Muscle layer of duodenum (tissue), 2 donors: ENCODE measurements at regions not wholly inside any gene's neighbourhood (a gene's known extent, or its start where the extent isn't known, plus 50 kb on each side); places are given as distances from the start of the nearest gene placed in this dataset.

ENCODE experiments used
- H3K27ac ChIP-seq: one replicate; pipeline ENCODE4 v1.7.0; 2013; ENCODE audit warnings: mild to moderate bottlenecking, low read length
- H3K27me3 ChIP-seq: one replicate; pipeline ENCODE4 v1.7.0; 2013; ENCODE audit warnings: low read depth, mild to moderate bottlenecking, control low read depth, low read length
- H3K36me3 ChIP-seq, 2 donors: one replicate each; pipeline ENCODE4 v1.7.0; 2013; ENCODE audit warnings: low read length in 2 of 2, control low read depth in 1 of 2, mild to moderate bottlenecking in 1 of 2; ENCODE audit not compliant: insufficient read depth in 2 of 2, control insufficient read depth in 1 of 2
- H3K4me1 ChIP-seq, 2 donors: one replicate each; pipeline ENCODE4 v1.7.0; 2013; ENCODE audit warnings: low read length in 2 of 2, mild to moderate bottlenecking in 2 of 2, control low read depth in 1 of 2, moderate library complexity in 1 of 2; ENCODE audit not compliant: insufficient read depth in 2 of 2, control insufficient read depth in 1 of 2
- H3K4me3 ChIP-seq, 2 donors: one replicate each; pipeline ENCODE4 v1.7.0; 2013; ENCODE audit warnings: low read length in 2 of 2, low read depth in 1 of 2, mild to moderate bottlenecking in 1 of 2
- H3K9me3 ChIP-seq, 2 donors: one replicate each; pipeline ENCODE4 v1.7.0; 2013; ENCODE audit warnings: low read length in 2 of 2, control low read depth in 1 of 2, mild to moderate bottlenecking in 1 of 2; ENCODE audit not compliant: control insufficient read depth in 1 of 2
- donor health status: healthy.

DNA sequence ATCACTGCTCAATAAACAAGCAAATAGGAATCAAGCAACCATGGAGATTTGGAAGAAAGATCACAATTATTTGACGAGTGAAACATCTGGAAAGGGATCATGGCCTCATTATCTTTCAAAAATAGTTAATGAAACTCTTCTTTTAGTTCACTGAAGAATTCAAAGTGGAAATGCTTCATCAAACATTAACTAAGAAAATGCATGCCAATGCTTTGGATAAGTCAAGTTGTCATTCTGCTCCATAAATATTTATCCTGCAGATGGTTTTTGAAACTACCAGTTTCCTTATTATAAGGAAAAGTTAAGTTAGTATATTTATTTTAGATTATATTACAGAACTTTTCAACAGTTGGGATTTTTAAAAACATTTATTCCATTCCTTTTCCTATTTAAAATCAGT lies 206.5 kb upstream of the ADGRL2 start:
- Histone ChIP-seq H3K27ac (no peak overlapping the region), H3K27me3 (no peaks in the 10 kb centered on the region), H3K9me3 (no peaks in the 10 kb centered on the region), H3K4me3 (no peak overlapping the region), H3K4me1 (no peaks in the 10 kb centered on the region), H3K36me3 (no peaks in the 10 kb centered on the region)

DNA sequence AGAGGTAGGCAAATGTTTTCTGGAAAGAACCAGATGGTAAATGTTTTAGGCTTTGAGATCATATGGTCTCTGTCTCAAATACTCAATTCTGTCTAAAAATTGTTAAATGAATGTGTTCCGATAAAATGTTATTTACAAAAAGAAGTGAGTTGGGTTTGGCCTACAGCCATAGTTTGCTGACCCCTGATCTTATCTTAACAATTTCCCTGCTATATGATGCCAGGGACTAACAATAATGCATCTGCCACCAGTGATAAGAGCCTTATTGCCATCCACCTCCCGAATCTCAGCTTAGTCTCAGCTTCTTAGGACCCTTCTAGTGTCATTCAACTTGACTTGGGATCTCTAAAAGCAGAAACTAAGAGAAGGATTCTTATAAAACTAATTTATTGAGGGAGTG lies 208.5 kb upstream of the ADGRL2 start:
- no peaks in the 10 kb centered on the region for H3K4me1 ChIP-seq
- no peaks in the 10 kb centered on the region for H3K36me3 ChIP-seq
- H3K9me3 ChIP-seq = no peaks in the 10 kb centered on the region
- H3K27ac ChIP-seq = no peak overlapping the region
- H3K27me3 ChIP-seq = no peaks in the 10 kb centered on the region
- no peak overlapping the region for H3K4me3 ChIP-seq

GRCh38 chr1:81590171-81590570 lies 210.6 kb upstream of the ADGRL2 start:
- Histone ChIP-seq H3K4me3 (no peak overlapping the region), H3K27ac (no peak overlapping the region), H3K9me3 (no peaks in the 10 kb centered on the region), H3K4me1 (no peaks in the 10 kb centered on the region), H3K27me3 (no peaks in the 10 kb centered on the region), H3K36me3 (no peaks in the 10 kb centered on the region)

GRCh38 chr1:81588149-81588548 lies 212.6 kb upstream of the ADGRL2 start:
- H3K4me3 ChIP-seq = no peak overlapping the region
- H3K36me3 ChIP-seq = no peaks in the 10 kb centered on the region
- no peaks in the 10 kb centered on the region for H3K27me3 ChIP-seq
- no peaks in the 10 kb centered on the region for H3K4me1 ChIP-seq
- no peaks in the 10 kb centered on the region for H3K9me3 ChIP-seq
- H3K27ac ChIP-seq = no peak overlapping the region

GRCh38 chr1:81587426-81587825 lies 213.3 kb upstream of the ADGRL2 start:
- Histone ChIP-seq H3K27me3 (no peaks in the 10 kb centered on the region), H3K27ac (no peak overlapping the region), H3K4me3 (no peak overlapping the region), H3K36me3 (no peaks in the 10 kb centered on the region), H3K9me3 (no peaks in the 10 kb centered on the region), H3K4me1 (no peaks in the 10 kb centered on the region)

DNA sequence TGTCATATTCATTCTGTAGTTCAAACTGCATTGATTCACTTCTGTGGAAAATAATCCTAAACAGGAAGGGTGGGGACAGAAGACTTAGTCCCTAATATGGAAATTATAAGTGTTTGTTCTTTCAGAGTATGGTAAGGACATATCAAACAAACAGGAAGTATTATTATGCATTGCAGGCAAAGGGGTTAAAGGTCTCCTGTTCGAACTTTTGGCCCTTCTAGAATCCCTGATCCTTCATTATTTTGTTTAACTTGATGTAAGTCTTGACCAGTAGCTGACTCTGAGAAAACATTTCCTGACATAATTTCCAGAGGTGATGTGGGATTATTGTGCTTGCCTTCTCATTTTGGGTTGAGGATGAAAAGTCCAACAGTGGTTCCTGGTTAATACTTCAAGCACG lies 215.4 kb upstream of the ADGRL2 start:
- Histone ChIP-seq H3K4me3 (no peak overlapping the region), H3K36me3 (no peaks in the 10 kb centered on the region), H3K4me1 (no peaks in the 10 kb centered on the region), H3K27ac (no peak overlapping the region), H3K27me3 (no peaks in the 10 kb centered on the region), H3K9me3 (no peaks in the 10 kb centered on the region)

- Histone ChIP-seq H3K9me3 (no peaks in the 10 kb centered on the region), H3K27me3 (no peaks in the 10 kb centered on the region), H3K4me1 (no peaks in the 10 kb centered on the region), H3K36me3 (no peaks in the 10 kb centered on the region), H3K4me3 (no peak overlapping the region), H3K27ac (no peak overlapping the region)
These were observed 216.3 kb upstream of the ADGRL2 start for GRCh38 chr1:81584398-81584797.

GRCh38 chr1:81583878-81584277 lies 216.9 kb upstream of the ADGRL2 start:
- Histone ChIP-seq H3K27ac (no peak overlapping the region), H3K36me3 (no peaks in the 10 kb centered on the region), H3K9me3 (no peaks in the 10 kb centered on the region), H3K4me3 (no peak overlapping the region), H3K4me1 (no peaks in the 10 kb centered on the region), H3K27me3 (no peaks in the 10 kb centered on the region)

DNA sequence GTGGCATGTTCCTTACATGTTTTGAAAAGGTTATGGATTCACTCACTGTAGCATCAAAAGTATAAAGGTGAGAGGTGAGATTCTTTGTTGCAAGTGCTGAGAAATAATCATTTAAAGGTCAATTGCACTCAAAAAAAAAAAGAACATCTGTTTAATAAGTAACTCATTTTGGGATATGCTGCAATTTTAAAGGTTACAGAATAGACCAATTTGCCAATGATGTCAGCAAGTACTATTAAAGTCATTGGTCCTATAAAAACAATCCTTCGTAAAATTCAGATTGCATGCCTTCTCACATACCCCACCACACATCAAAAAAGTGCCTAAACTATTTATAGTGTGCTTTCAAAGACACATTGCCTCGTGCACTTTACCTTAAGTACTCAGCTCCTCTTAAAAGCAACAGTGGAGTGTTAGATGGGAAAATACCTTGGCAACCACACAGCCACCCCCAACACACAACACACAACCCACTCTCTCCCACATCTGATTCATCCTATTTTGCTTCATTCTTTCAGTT lies 218.2 kb upstream of the ADGRL2 start:
- no peak overlapping the region for H3K27ac ChIP-seq
- H3K4me1 ChIP-seq = no peaks in the 10 kb centered on the region
- H3K9me3 ChIP-seq = no peaks in the 10 kb centered on the region
- no peaks in the 10 kb centered on the region for H3K27me3 ChIP-seq
- H3K36me3 ChIP-seq = no peaks in the 10 kb centered on the region
- H3K4me3 ChIP-seq = no peak overlapping the region

GRCh38 chr1:81578867-81579266 lies 221.9 kb upstream of the ADGRL2 start:
- Histone ChIP-seq H3K36me3 (no peaks in the 10 kb centered on the region), H3K4me3 (no peak overlapping the region), H3K27ac (no peak overlapping the region), H3K4me1 (peaks cover 0 to 7% of the 10 kb centered on the region in 2 donors), H3K27me3 (no peaks in the 10 kb centered on the region), H3K9me3 (no peaks in the 10 kb centered on the region)

- Histone ChIP-seq H3K4me1 (peaks cover 0 to 7% of the 10 kb centered on the region in 2 donors), H3K4me3 (no peak overlapping the region), H3K36me3 (no peaks in the 10 kb centered on the region), H3K9me3 (no peaks in the 10 kb centered on the region), H3K27ac (no peak overlapping the region), H3K27me3 (no peaks in the 10 kb centered on the region)
These were observed 223.6 kb upstream of the ADGRL2 start for GRCh38 chr1:81577004-81577697.

DNA sequence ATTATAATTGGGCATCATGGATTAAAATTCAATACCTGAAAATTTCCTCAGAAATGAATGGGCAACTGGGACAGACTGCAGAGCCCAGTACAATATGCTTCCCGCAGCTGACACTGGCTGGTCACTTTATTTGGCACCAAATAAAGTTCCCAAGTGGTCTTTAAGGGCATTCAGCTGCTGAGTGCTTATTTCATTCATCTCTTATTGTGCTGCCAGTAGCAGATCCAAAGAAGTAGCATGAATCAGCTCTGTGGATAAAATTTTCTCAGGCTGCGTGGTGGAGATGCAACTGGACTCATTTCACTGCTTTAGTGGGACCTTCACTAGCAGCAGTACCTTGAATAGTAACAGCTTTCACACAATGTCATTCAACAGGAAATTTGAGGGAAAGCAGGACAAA lies 226.3 kb upstream of the ADGRL2 start:
- Histone ChIP-seq H3K9me3 (no peaks in the 10 kb centered on the region), H3K27me3 (no peaks in the 10 kb centered on the region), H3K4me3 (no peak overlapping the region), H3K4me1 (peaks cover 0 to 7% of the 10 kb centered on the region in 2 donors), H3K27ac (no peak overlapping the region), H3K36me3 (no peaks in the 10 kb centered on the region)
